OCI-LY3 (cell line): ENCODE measurements at regions not wholly inside any gene's neighbourhood (a gene's known extent, or its start where the extent isn't known, plus 50 kb on each side); places are given as distances from the start of the nearest gene placed in this dataset.

Experiments
- CTCF ChIP-seq: fragments of 200-600, 300-600 bp; sonication (generic); IDR thresholded peaks from 2 replicates; pipeline ENCODE4 v1.5.1; 2014; ENCODE audit warnings: antibody characterized with exemption, low read length, low read depth
- EZH2phosphoT487 ChIP-seq: fragments of 200-600 bp; shearing (Covaris generic); IDR thresholded peaks from 2 replicates; pipeline ENCODE4 v1.6.1; 2018; ENCODE audit warnings: antibody characterized with exemption, mixed run types, low read depth

- no peak for TF ChIP-seq CTCF
- no peak for TF ChIP-seq EZH2phosphoT487
These were observed 494.1 kb downstream of the SH2D4B start for GRCh38 chr10:81031774-81032173.
